ENCODE measurements at regions not wholly inside any gene's neighbourhood (a gene's known extent, or its start where the extent isn't known, plus 50 kb on each side); places are given as distances from the start of the nearest gene placed in this dataset.

DNA sequence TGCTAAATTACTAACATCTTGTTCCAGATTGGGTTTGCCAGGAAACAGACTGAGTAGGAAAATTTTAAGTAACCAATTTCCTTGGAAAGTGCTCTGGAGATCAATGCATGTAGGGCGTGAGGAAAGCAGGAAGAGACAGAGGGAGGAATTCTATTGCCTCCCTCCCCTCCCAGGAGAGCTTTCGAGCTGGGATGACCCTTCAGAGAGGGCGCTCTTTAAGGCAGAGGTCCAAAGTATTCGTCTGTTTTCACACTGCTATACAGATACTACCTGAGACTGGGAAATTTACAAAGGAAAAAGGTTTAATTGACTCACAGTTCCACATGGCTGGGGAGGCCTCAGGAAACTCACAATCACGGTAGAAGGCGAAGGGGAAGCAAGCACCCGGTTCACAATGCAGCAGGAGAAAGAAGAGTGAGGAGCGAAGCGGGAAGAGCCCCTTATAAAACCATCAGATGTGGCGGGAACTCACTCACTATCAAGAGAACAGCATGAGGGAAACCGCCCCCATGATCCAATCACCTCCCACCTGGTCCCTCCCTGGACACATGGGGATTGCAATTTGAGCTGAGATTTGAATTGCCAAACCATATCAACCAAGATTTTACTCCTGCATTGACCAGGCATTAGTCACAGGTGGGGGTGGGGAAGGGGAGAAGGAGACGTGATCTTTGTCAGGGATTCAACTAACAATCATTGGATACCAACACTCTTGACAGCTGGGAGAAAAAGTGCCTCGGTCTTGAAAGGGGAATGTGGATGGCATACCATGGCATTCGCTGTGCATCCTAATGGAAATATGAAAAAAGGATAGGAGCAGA lies 63.8 kb downstream of the SLITRK2 start:
- TF ChIP-seq, protein P1, sequence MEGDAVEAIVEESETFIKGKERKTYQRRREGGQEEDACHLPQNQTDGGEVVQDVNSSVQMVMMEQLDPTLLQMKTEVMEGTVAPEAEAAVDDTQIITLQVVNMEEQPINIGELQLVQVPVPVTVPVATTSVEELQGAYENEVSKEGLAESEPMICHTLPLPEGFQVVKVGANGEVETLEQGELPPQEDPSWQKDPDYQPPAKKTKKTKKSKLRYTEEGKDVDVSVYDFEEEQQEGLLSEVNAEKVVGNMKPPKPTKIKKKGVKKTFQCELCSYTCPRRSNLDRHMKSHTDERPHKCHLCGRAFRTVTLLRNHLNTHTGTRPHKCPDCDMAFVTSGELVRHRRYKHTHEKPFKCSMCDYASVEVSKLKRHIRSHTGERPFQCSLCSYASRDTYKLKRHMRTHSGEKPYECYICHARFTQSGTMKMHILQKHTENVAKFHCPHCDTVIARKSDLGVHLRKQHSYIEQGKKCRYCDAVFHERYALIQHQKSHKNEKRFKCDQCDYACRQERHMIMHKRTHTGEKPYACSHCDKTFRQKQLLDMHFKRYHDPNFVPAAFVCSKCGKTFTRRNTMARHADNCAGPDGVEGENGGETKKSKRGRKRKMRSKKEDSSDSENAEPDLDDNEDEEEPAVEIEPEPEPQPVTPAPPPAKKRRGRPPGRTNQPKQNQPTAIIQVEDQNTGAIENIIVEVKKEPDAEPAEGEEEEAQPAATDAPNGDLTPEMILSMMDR (conservative IDR thresholded peaks at IDR 0.05): no peak
- no peak for TF ChIP-seq ZFX (IDR thresholded peaks at IDR 0.05)

Data from C4-2B (cell line).